ENCODE measurements at regions not wholly inside any gene's neighbourhood (a gene's known extent, or its start where the extent isn't known, plus 50 kb on each side); places are given as distances from the start of the nearest gene placed in this dataset.

GRCh38 chr18:61085761-61086160, 247.5 kb upstream of the CDH20 start:
- no peak for TF ChIP-seq CTCF (conservative IDR thresholded peaks at IDR 0.05; ENCODE audit: low read depth)
- no peak for DNase-seq (ENCODE audit: low spot score)
- H3K27ac ChIP-seq: no peak overlapping the region
- POLR2A ChIA-PET (ENCODE audit: low non-redundant PET): no interaction called here
- CTCF ChIA-PET: no interaction called here

- POLR2A ChIA-PET (ENCODE audit: low non-redundant PET): no interaction called here
- CTCF ChIA-PET: no interaction called here
- H3K27ac ChIP-seq: no peak overlapping the region
- no peak for TF ChIP-seq CTCF (conservative IDR thresholded peaks at IDR 0.05; ENCODE audit: low read depth)
- no peak for DNase-seq (ENCODE audit: low spot score)
Observed at GRCh38 chr18:61086657-61087056, 246.6 kb upstream of the CDH20 start.

- CTCF ChIA-PET: no interaction called here
- no peak overlapping the region for H3K27ac ChIP-seq
- POLR2A ChIA-PET (ENCODE audit: low non-redundant PET): no interaction called here
- DNase-seq (ENCODE audit: low spot score): no peak
- no peak for TF ChIP-seq CTCF (conservative IDR thresholded peaks at IDR 0.05; ENCODE audit: low read depth)
Observed at GRCh38 chr18:61091379-61091778, 241.9 kb upstream of the CDH20 start.

GRCh38 chr18:61093965-61094364, 239.3 kb upstream of the CDH20 start:
- CTCF ChIA-PET: no interaction called here
- POLR2A ChIA-PET (ENCODE audit: low non-redundant PET): no interaction called here
- no peak for DNase-seq (ENCODE audit: low spot score)
- no peak for TF ChIP-seq CTCF (conservative IDR thresholded peaks at IDR 0.05; ENCODE audit: low read depth)
- no peak overlapping the region for H3K27ac ChIP-seq

GRCh38 chr18:61096226-61096625, 237.0 kb upstream of the CDH20 start:
- no peak for DNase-seq (ENCODE audit: low spot score)
- POLR2A ChIA-PET (ENCODE audit: low non-redundant PET): no interaction called here
- TF ChIP-seq CTCF (conservative IDR thresholded peaks at IDR 0.05; ENCODE audit: low read depth): no peak
- CTCF ChIA-PET: no interaction called here
- H3K27ac ChIP-seq: no peak overlapping the region

- H3K27ac ChIP-seq: no peak overlapping the region
- no peak for DNase-seq (ENCODE audit: low spot score)
- CTCF ChIA-PET: no interaction called here
- no peak for TF ChIP-seq CTCF (conservative IDR thresholded peaks at IDR 0.05; ENCODE audit: low read depth)
- POLR2A ChIA-PET (ENCODE audit: low non-redundant PET): no interaction called here
Observed at GRCh38 chr18:61107113-61107512, 226.1 kb upstream of the CDH20 start.

- no peak for DNase-seq (ENCODE audit: low spot score)
- H3K27ac ChIP-seq: no peak overlapping the region
- CTCF ChIA-PET: no interaction called here
- no peak for TF ChIP-seq CTCF (conservative IDR thresholded peaks at IDR 0.05; ENCODE audit: low read depth)
- POLR2A ChIA-PET (ENCODE audit: low non-redundant PET): no interaction called here
Observed at GRCh38 chr18:61108706-61109105, 224.5 kb upstream of the CDH20 start.

All from RWPE1 (cell line).